ENCODE measurements at regions not wholly inside any gene's neighbourhood (a gene's known extent, or its start where the extent isn't known, plus 50 kb on each side); places are given as distances from the start of the nearest gene placed in this dataset.

- DNase-seq (ENCODE audit: low spot score) = no peak
Measured at GRCh38 chr13:43984292-43984691, 104.6 kb downstream of the LACC1 start.

DNA sequence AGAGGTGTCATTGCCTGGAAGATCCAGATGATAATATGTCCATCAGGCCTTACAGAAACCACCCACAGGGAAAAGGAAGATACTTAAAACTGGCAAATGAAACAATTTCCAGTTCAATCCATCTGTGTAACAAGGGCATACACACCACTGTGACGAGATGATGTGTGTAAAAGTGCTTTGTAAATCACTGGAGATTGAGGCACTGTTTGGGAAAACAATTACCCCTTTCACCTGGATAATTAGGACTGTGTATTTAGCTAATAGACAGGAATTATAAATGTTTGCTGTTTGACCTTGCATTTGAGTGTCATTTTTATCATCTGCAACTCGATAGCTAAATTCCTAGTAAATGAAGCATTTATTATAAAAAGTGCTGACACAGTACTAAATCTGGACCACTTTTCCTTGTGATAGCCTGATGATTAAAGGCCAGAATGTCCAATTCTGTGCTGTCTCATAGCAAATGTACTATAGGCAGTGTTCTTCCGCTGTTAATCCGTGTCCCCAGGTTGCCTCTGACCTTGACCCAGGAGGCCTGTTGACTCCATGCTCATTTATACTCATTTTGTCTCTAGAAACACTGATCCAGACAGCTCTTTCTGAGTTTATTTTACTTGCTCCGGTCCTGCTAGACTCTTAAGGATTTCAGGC lies 105.8 kb downstream of the LACC1 start:
- DNase-seq (ENCODE audit: low spot score) = no peak

- no peak for DNase-seq (ENCODE audit: low spot score)
Measured at GRCh38 chr13:43986421-43986981, 106.8 kb downstream of the LACC1 start.

GRCh38 chr13:43988302-43988701 lies 108.6 kb downstream of the LACC1 start:
- no peak for DNase-seq (ENCODE audit: low spot score)

GRCh38 chr13:43990021-43990420 lies 110.3 kb downstream of the LACC1 start:
- DNase-seq (ENCODE audit: low spot score) = no peak

- DNase-seq (ENCODE audit: low spot score) = no peak
Measured at GRCh38 chr13:43990829-43991228, 111.1 kb downstream of the LACC1 start.

DNA sequence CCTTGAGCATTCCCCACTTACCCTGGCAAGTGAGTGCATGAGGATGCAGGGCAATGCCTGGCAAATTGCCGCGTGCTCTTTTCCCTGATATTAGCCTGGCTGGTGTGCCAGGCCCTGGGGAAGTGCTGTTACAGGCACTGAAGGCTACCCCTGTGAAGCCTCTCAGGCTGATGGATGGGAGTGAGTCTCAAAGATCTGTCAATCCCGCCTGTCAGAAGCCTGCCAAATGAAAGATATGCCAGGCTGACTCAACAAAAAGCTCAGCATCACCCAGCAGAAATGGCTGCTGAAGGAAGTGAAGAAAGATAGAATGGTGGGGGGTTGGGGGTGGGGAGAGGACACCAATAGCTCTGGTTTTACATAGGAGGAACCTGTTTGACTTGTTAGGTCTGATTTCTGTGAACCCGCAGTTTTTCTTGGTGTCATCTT lies 112.1 kb downstream of the LACC1 start:
- no peak for DNase-seq (ENCODE audit: low spot score)

- no peak for DNase-seq (ENCODE audit: low spot score)
Measured at GRCh38 chr13:43992211-43992610, 112.5 kb downstream of the LACC1 start.

GRCh38 chr13:43994999-43995859 lies 115.5 kb downstream of the LACC1 start:
- DNase-seq (ENCODE audit: low spot score) = no peak

DNA sequence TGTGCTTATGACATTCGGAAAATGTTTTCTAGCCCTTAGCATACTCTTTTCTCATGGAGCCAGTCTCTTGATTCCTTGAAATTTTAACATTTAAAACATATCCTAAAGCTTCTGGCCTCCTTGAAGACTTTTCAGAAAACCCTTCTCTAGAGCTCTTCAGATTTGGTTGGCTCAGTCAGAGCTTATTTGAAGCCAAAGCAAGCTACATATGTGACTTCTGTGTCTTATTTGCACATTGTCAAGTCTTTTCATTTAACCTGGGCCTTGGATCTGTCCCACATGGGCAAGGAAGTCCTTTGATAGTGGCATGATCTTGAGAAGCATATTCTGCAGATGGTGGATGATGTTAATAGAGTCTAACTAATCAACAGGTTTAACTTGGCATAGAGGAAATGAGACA lies 116.5 kb downstream of the LACC1 start:
- no peak for DNase-seq (ENCODE audit: low spot score)

GRCh38 chr13:44003481-44003880 lies 123.8 kb downstream of the LACC1 start:
- no peak for DNase-seq (ENCODE audit: low spot score)

DNA sequence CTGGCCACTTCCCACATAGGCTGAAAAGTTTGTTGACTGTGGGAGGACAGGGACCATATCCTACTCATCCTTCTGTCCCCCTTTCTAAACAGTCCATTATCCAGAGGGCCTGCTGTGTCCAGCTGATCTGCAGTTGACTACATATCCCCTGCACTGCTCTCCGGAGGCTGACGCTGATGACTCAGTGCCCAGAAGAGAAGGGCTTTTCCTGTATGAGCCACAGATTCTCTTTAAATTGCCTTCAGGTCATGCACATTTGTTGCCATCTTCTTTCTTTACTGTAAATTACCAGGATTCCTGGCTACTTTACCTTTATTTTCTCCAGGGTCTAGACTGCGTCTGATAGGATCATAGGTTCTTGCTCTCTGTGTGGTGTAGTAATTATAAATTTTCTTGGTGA lies 125.2 kb downstream of the LACC1 start:
- peak; percentile 5 for DNase-seq (ENCODE audit: low spot score)

DNA sequence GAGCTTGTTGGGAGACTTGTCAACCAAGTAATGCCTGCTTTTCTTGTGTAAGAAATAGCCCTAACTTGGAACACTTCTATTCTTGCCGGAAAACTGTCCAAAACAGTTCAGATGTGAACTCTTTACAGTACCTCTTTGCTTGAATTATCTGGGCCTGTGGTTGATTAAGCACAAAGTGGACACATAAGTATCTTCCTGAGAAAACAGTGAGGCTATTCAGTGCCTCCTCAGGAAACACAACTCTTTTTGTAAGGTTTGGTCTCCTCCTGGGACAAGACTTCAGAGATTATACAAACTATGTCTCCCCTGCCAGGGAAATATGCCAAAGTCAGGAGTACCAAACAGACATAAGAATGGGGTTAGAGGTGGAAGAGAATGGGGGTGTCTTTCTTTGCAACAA lies 127.7 kb downstream of the LACC1 start:
- DNase-seq (ENCODE audit: low spot score) = no peak

GRCh38 chr13:44011036-44011435 lies 131.3 kb downstream of the LACC1 start:
- DNase-seq (ENCODE audit: low spot score) = no peak

DNA sequence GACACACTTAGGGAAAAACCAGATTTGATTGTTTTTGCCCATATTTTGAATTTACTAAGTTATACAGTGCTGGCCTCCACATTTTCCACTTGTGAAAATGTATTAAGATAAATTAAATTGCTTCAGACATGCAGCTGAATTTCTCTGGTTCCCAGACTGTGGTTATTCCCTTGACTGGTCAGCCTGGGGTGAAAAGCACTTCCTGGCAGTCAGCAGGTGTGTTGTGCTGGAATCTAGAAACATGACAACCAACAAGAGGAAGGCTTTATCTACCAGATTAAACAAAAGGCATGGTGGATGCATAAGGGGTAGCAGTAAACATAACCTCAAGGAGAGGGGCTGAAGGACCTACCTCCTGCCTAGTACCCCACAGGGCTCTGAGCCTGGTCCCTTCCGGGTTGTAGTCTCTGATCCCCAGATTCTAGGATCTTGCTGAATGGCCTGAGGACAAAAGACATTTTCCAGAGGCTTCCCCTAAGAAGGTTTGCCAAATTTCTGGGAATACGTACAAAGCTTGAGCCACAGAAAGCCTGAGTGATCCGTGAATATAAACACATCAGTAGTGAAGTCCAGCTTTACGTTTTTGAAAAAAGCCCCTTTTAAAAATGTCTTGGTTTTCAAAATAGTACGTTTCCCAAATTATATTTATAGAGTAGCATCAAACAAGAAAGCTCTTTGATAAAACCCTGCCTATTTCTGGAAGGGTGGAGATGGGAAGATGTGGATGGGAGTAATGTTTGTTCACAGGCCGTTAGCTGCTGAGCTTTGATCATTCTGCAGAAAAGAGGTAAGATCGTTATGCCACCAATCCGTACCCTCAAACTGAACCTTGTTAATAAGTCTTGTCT lies 133.4 kb downstream of the LACC1 start:
- DNase-seq (ENCODE audit: low spot score) = no peak

GRCh38 chr13:44013758-44014291 lies 134.1 kb downstream of the LACC1 start:
- DNase-seq (ENCODE audit: low spot score) = peak; percentile 14

- no peak for DNase-seq (ENCODE audit: low spot score)
Measured at GRCh38 chr13:44014501-44014900, 134.8 kb downstream of the LACC1 start.

- no peak for DNase-seq (ENCODE audit: low spot score)
Measured at GRCh38 chr13:44015118-44015517, 135.4 kb downstream of the LACC1 start.

- DNase-seq (ENCODE audit: low spot score) = no peak
Measured at GRCh38 chr13:44015811-44016210, 136.1 kb downstream of the LACC1 start.

- DNase-seq (ENCODE audit: low spot score) = no peak
Measured at GRCh38 chr13:44017756-44018309, 138.1 kb downstream of the LACC1 start.

DNA sequence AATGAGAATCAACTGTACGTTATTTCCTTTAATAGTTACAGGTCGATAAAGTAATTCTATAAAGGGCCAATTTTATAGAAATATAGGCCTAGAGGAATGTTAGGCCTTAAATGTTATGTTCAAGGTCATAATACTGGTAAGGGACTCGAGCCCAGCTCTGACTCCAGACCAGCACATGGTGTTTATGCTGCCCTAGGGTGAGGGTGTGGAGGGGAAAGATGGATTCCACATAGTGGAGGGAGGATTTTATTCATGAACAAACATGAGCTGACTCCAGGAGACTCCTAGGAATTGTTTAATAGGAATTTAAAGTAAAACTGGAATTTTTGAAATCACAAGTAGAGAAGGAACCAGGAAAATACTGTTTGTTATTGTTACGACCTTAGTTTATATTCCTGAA lies 139.9 kb downstream of the LACC1 start:
- DNase-seq (ENCODE audit: low spot score) = no peak

DNA sequence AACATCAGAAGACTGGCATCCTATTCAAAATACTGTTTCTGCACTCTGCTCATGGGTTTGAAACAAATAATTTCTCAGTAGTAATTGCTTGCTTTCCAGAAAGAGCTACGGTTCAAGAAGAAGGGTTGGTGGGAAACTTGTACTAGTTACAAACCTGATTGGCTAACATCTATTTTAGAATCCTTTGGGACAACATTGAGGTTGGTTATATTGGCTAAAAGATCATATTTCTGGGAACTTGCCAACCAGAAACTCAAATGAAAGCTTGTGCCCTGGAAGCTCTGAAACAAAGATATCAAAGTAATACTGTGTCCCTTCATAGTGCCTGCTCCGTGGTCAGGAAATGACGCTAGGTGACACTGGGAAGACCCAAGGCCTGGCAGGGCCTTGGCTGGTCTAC lies 141.7 kb downstream of the LACC1 start:
- no peak for DNase-seq (ENCODE audit: low spot score)

Data from hepatic stellate cell (primary cell).